ENCODE measurements at regions not wholly inside any gene's neighbourhood (a gene's known extent, or its start where the extent isn't known, plus 50 kb on each side); places are given as distances from the start of the nearest gene placed in this dataset.

DNA sequence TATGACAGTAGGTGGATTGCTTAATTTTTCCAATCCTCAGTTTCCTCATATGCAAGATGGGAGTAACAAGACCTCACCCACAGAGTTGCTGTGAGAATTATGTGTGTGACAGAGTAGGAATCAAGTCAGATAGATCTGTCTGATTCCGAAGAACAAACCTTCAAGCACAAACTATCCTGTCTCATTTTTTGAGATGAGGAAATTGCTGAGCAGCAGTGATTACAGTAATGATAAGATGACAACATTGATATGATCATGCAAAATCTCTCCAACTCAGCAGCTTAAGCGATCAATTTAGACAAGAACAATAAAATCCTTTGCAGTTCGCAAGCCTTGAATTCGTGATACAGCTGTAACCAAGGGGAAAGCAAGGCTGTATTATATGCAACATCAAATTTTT lies 474.1 kb downstream of the OMA1 start:
- DNase-seq (ENCODE audit: extremely low read depth, insufficient read length), result no peak
- Histone ChIP-seq H3K27me3 (replicated peaks; ENCODE audit: control insufficient read depth, insufficient read depth, low read length) (no peaks in the 10 kb centered on the region), H3K36me3 (ENCODE audit: control insufficient read depth, insufficient read depth, low read length) (no peaks in the 10 kb centered on the region), H3K4me3 (replicated peaks; ENCODE audit: low read depth, low read length) (no peak overlapping the region)
- TF ChIP-seq CTCF (IDR thresholded peaks at IDR 0.05; ENCODE audit: insufficient read depth, low read length, poor library complexity, severe bottlenecking), result no peak

GRCh38 chr1:58067082-58067481 lies 479.4 kb downstream of the OMA1 start:
- no peak for TF ChIP-seq CTCF (IDR thresholded peaks at IDR 0.05; ENCODE audit: insufficient read depth, low read length, poor library complexity, severe bottlenecking)
- DNase-seq (ENCODE audit: extremely low read depth, insufficient read length), result no peak
- no peaks in the 10 kb centered on the region for H3K36me3 ChIP-seq (ENCODE audit: control insufficient read depth, insufficient read depth, low read length)

GRCh38 chr1:58065520-58065919 lies 481.0 kb downstream of the OMA1 start:
- peak; percentile 41 for TF ChIP-seq CTCF (IDR thresholded peaks at IDR 0.05; ENCODE audit: insufficient read depth, low read length, poor library complexity, severe bottlenecking)
- no peaks in the 10 kb centered on the region for H3K36me3 ChIP-seq (ENCODE audit: control insufficient read depth, insufficient read depth, low read length)
- peaks cover 1% of the 10 kb centered on the region; the same call in 1 of the 2 replicates for H3K27me3 ChIP-seq (replicated peaks; ENCODE audit: control insufficient read depth, insufficient read depth, low read length)
- no peak overlapping the region for H3K4me3 ChIP-seq (replicated peaks; ENCODE audit: low read depth, low read length)
- DNase-seq (ENCODE audit: extremely low read depth, insufficient read length), result no peak

More at GRCh38 chr1:58067082-58067481, 479.4 kb downstream of the OMA1 start:
- no peak overlapping the region for H3K4me3 ChIP-seq (replicated peaks; ENCODE audit: low read depth, low read length)
- no peaks in the 10 kb centered on the region for H3K27me3 ChIP-seq (replicated peaks; ENCODE audit: control insufficient read depth, insufficient read depth, low read length)

DNA sequence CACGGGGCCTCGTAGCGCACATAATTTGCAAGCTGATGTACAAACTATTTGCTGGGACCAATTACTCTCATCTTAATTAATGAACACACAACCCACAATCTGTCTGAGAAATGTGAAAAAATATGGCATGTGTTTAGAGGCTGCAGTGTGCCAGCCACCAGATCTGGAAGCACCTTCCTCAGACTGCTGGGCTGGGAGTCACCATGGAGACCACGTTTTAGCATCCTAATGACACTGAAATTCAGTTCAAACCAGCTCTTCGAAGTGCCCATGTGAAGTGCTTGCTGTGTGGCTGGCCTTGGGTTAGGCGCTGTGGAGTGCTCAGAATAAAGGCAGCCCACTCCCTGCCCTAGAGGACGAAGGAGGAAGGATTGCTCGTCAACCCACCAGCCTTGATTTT lies 482.4 kb downstream of the OMA1 start:
- peaks cover 1% of the 10 kb centered on the region for H3K27me3 ChIP-seq (replicated peaks; ENCODE audit: control insufficient read depth, insufficient read depth, low read length)
- no peak for TF ChIP-seq CTCF (IDR thresholded peaks at IDR 0.05; ENCODE audit: insufficient read depth, low read length, poor library complexity, severe bottlenecking)
- no peak overlapping the region for H3K4me3 ChIP-seq (replicated peaks; ENCODE audit: low read depth, low read length)

GRCh38 chr1:58063095-58063494 lies 483.4 kb downstream of the OMA1 start:
- Histone ChIP-seq H3K36me3 (ENCODE audit: control insufficient read depth, insufficient read depth, low read length) (no peaks in the 10 kb centered on the region), H3K27me3 (replicated peaks; ENCODE audit: control insufficient read depth, insufficient read depth, low read length) (peaks cover 1% of the 10 kb centered on the region), H3K4me3 (replicated peaks; ENCODE audit: low read depth, low read length) (no peak overlapping the region)
- no peak for DNase-seq (ENCODE audit: extremely low read depth, insufficient read length)
- TF ChIP-seq CTCF (IDR thresholded peaks at IDR 0.05; ENCODE audit: insufficient read depth, low read length, poor library complexity, severe bottlenecking), result no peak

More for the DNA sequence above, 482.4 kb downstream of the OMA1 start:
- DNase-seq (ENCODE audit: extremely low read depth, insufficient read length), result no peak
- H3K36me3 ChIP-seq (ENCODE audit: control insufficient read depth, insufficient read depth, low read length), result no peaks in the 10 kb centered on the region

- DNase-seq (ENCODE audit: extremely low read depth, insufficient read length), result no peak
- Histone ChIP-seq H3K4me3 (replicated peaks; ENCODE audit: low read depth, low read length) (no peak overlapping the region), H3K27me3 (replicated peaks; ENCODE audit: control insufficient read depth, insufficient read depth, low read length) (peaks cover 3% of the 10 kb centered on the region), H3K36me3 (ENCODE audit: control insufficient read depth, insufficient read depth, low read length) (no peaks in the 10 kb centered on the region)
- no peak for TF ChIP-seq CTCF (IDR thresholded peaks at IDR 0.05; ENCODE audit: insufficient read depth, low read length, poor library complexity, severe bottlenecking)
Measured at GRCh38 chr1:58062635-58063034, 483.9 kb downstream of the OMA1 start.

Data from GM06990 (cell line).